AG09319 (cell line): ENCODE measurements at regions not wholly inside any gene's neighbourhood (a gene's known extent, or its start where the extent isn't known, plus 50 kb on each side); places are given as distances from the start of the nearest gene placed in this dataset.

ENCODE experiments used
- DNase-seq: peaks from one replicate; pipeline ENCODE4 v3.0.0-alpha.2; 2010; ENCODE audit warnings: low read depth; ENCODE audit errors: extremely low read depth
- TF ChIP-seq, protein P1 (sequence below): IDR thresholded peaks from 2 replicates; pipeline ENCODE4 v1.5.1; 2011; ENCODE audit warnings: low read depth, mild to moderate bottlenecking, inconsistent platforms, low read length, moderate library complexity

DNA sequence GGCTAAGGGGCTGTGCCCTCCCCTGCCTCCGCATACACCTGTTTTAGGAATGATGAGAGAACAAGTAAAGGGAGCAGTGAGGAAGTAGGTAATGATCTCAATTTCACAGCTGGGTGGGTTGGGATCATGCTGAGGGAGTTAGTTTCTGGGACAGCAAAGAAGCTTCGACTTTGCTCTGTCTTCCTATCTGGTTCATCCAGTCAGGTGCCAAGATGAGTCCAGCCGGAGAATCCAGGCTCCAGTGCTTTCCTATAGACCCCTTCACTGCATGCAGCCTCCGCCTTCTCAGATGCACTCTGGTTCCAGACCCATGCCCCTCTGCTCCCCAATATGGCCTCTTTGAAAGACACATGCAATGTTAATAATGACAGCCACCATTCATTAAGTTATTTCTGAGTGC is 119.1 kb upstream of the NCAM1 start:
- TF ChIP-seq, protein P1, sequence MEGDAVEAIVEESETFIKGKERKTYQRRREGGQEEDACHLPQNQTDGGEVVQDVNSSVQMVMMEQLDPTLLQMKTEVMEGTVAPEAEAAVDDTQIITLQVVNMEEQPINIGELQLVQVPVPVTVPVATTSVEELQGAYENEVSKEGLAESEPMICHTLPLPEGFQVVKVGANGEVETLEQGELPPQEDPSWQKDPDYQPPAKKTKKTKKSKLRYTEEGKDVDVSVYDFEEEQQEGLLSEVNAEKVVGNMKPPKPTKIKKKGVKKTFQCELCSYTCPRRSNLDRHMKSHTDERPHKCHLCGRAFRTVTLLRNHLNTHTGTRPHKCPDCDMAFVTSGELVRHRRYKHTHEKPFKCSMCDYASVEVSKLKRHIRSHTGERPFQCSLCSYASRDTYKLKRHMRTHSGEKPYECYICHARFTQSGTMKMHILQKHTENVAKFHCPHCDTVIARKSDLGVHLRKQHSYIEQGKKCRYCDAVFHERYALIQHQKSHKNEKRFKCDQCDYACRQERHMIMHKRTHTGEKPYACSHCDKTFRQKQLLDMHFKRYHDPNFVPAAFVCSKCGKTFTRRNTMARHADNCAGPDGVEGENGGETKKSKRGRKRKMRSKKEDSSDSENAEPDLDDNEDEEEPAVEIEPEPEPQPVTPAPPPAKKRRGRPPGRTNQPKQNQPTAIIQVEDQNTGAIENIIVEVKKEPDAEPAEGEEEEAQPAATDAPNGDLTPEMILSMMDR: no peak
- DNase-seq: no peak

DNA sequence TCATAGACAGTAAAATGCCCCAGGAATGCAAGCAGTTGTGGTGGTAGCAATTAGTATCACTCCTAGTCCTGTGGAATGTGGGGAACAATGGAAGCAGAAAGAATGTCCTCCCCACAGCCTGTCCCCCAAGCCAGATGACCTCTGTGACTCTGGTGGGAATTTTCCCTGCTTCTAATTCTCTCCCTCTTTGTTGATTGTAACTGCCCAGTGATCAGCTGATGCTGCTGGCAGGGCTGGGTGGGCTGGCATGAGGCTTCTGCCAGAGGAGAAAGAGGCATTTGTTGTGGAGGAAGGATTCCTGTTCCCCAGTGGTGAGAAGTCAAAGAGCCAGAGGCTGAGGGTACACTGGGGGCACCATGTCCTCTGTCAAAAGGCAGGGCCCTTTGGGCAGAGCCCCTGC is 116.7 kb upstream of the NCAM1 start:
- no peak for DNase-seq
- TF ChIP-seq, protein P1: no peak

GRCh38 chr11:112847568-112847967 is 113.7 kb upstream of the NCAM1 start:
- no peak for DNase-seq
- TF ChIP-seq, protein P1: no peak

- TF ChIP-seq, protein P1: no peak
- no peak for DNase-seq
These were observed 108.9 kb upstream of the NCAM1 start for GRCh38 chr11:112852143-112852866.

DNA sequence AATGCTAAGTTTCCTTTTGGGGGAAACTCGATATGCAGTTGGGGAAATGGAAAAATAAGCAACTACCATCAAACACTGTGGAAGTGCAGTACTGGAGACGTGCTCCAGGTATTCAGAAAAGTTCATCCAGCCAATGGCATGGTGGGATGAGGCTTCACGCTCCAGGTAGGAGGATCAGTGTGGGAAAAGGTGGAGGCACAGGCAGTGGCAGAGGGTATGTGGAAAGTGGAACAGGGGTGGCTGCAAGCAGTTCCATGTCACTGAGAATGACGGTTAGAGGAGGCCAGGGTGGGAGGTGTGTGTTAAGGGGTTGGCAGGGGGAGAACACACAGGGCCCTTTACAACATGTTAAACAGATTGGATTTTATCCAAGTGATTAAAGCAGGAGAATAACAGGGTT is 105.1 kb upstream of the NCAM1 start:
- no peak for DNase-seq
- TF ChIP-seq, protein P1: no peak

DNA sequence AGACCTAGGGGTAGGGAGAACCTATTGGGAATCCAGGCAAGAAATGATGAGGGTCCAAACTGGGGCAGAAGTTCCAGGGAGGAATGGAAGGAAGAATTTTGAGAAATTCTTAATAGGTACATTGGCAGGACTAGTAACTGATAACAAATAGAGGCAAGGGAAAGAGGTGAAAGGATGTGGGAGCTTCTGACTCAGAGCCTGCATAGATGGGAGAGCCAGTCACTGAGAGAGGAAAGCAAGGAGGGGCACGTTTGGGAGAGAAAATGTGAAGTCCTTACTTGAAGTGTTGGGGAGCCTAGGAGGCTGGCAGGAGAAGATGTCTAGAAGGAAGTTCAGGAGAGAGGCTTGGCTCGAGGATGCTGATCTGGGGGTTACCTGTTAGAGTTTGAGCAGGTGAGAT is 104.6 kb upstream of the NCAM1 start:
- no peak for DNase-seq

GRCh38 chr11:112858289-112859023 is 102.8 kb upstream of the NCAM1 start:
- no peak for DNase-seq
- TF ChIP-seq, protein P1: no peak

More for the DNA sequence above, 104.6 kb upstream of the NCAM1 start:
- TF ChIP-seq, protein P1: no peak
